K562 (cell line): ENCODE measurements at regions not wholly inside any gene's neighbourhood (a gene's known extent, or its start where the extent isn't known, plus 50 kb on each side); places are given as distances from the start of the nearest gene placed in this dataset.

ENCODE experiments used
- BMI1 ChIP-seq: fragments of 150-350 bp; IDR thresholded peaks from 2 replicates; pipeline ENCODE4 v1.6.1; 2014; ENCODE audit warnings: low read length
- CREM ChIP-seq: IDR thresholded peaks from 2 replicates; pipeline ENCODE4 v1.6.1; 2014; ENCODE audit warnings: antibody characterized with exemption, low read depth
- GABPA ChIP-seq: fragments of 200-800 bp; sonication (Bioruptor generic); conservative IDR thresholded peaks from 2 replicates; pipeline ENCODE4 v1.6.1; 2016; ENCODE audit warnings: low read depth, missing genetic modification characterization, missing compliant biosample characterization
- GABPB2 ChIP-seq: fragments of 250-450 bp; sonication (Bioruptor Pico); conservative IDR thresholded peaks from 2 replicates; pipeline ENCODE4 v1.5.1; 2021; ENCODE audit warnings: mild to moderate bottlenecking
- HNRNPK ChIP-seq: fragments of 200-400 bp; formaldehyde crosslinking; IDR thresholded peaks from one replicate; pipeline ENCODE4 v1.6.1; 2018; ENCODE audit warnings: mild to moderate bottlenecking, low read depth, low read length; ENCODE audit not compliant: poor library complexity, severe bottlenecking
- IFI16 ChIP-seq: fragments of 250-450 bp; sonication (Bioruptor Pico); IDR thresholded peaks from 2 replicates; pipeline ENCODE4 v2.1.2; 2022; ENCODE audit warnings: mild to moderate bottlenecking, inconsistent platforms
- JUNB ChIP-seq: fragments of 450-650 bp; formaldehyde crosslinking; conservative IDR thresholded peaks from 2 replicates; pipeline ENCODE4 v1.4.0; 2020; ENCODE audit warnings: mild to moderate bottlenecking
- KLF10 ChIP-seq: fragments of 250-450 bp; sonication (Bioruptor Pico); IDR thresholded peaks from 2 replicates; pipeline ENCODE4 v1.6.1; 2021; ENCODE audit warnings: matching md5 sums
- MCM5 ChIP-seq: fragments of 450-650 bp; IDR thresholded peaks from 2 replicates; pipeline ENCODE4 v1.6.1; 2016; ENCODE audit warnings: low read depth
- MYC ChIP-seq, 2 experiments: fragments of 250-450 bp in 1 of 2; sonication (Bioruptor Pico) in 1 of 2; IDR thresholded peaks; 2 replicates each; pipeline versions ENCODE4 v1.5.1 to v1.6.1; 2012 to 2021; ENCODE audit warnings: low read depth in 2 of 2, borderline replicate concordance in 1 of 2, improper control_type of control experiment in 1 of 2, low read length in 1 of 2, mild to moderate bottlenecking in 1 of 2, moderate library complexity in 1 of 2
- NFYB ChIP-seq: IDR thresholded peaks from 2 replicates; pipeline ENCODE4 v1.6.1; 2011; ENCODE audit warnings: mild to moderate bottlenecking, moderate library complexity; ENCODE audit not compliant: insufficient read length; ENCODE audit errors: extremely low read depth
- SMAD1 ChIP-seq: fragments of 150-350 bp; IDR thresholded peaks from 2 replicates; pipeline ENCODE4 v1.6.1; 2014; ENCODE audit warnings: low read length, low read depth; ENCODE audit not compliant: partially characterized antibody
- TAL1 ChIP-seq: fragments of 450-650 bp; IDR thresholded peaks from 2 replicates; pipeline ENCODE4 v1.6.1; 2016; ENCODE audit warnings: mild to moderate bottlenecking
- TEAD2 ChIP-seq: fragments of 450-650 bp; IDR thresholded peaks from 2 replicates; pipeline ENCODE4 v1.6.1; 2016; ENCODE audit warnings: missing genetic modification characterization, control low read depth, missing compliant biosample characterization
- U2AF2 ChIP-seq: fragments of 200-400 bp; formaldehyde crosslinking; optimal IDR thresholded peaks from 2 replicates; pipeline ENCODE3; 2017; ENCODE audit warnings: low read depth, mild to moderate bottlenecking, low read length
- ZBED1 ChIP-seq: IDR thresholded peaks from 2 replicates; pipeline ENCODE4 v1.6.1; 2014
- ZNF436 ChIP-seq: fragments of 250-450, 450-650 bp; sonication (Bioruptor Pico); formaldehyde crosslinking; IDR thresholded peaks from 2 replicates; pipeline ENCODE4 v1.7.0; 2020; ENCODE audit warnings: mild to moderate bottlenecking
- TF ChIP-seq, protein P1 (sequence below): sonication (generic); formaldehyde crosslinking; IDR thresholded peaks from 2 replicates; pipeline ENCODE4 v1.8.0; 2022; ENCODE audit warnings: missing genetic modification reagents, mild to moderate bottlenecking, borderline replicate concordance
- TF ChIP-seq, protein P2 (sequence below): sonication (generic); formaldehyde crosslinking; IDR thresholded peaks from 2 replicates; pipeline ENCODE4 v1.8.1; 2022; ENCODE audit warnings: missing genetic modification reagents
- TF ChIP-seq, protein P3 (sequence below): IDR thresholded peaks from 2 replicates; pipeline ENCODE4 v1.6.1; 2016; ENCODE audit warnings: missing genetic modification characterization, missing compliant biosample characterization
- TF ChIP-seq, protein P4 (sequence below): fragments of 450-650 bp; IDR thresholded peaks from 2 replicates; pipeline ENCODE4 v1.6.1; 2016
- TF ChIP-seq, protein P5 (sequence below): sonication (generic); formaldehyde crosslinking; IDR thresholded peaks from 2 replicates; pipeline ENCODE4 v1.8.1; 2023; ENCODE audit warnings: mild to moderate bottlenecking, missing genetic modification reagents, moderate library complexity

DNA sequence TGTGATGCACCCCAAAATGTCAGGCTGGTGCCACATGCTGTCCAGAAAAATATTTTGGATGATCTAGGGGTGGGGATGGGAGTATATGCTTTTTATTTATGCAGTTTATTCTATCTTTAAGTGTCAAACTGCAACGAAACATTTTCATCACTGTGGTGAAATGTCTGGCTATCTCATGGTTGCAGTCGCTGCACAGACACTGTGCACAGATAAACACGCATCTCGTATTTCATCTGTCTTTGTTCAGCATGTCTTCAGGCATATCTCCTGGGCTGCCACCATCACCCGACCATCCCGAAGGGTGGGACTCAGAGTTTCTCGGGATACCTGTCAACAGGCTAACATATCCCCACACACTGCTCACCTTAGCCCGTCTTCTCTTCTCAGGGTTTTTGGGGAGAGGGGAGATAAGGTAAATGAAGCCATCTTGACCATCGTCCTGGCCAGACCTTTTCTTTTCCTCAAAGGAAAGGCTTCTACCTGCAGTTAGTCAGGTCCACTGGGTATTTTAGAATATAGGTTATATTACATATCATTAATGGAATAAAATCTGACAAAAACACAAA is 80.7 kb upstream of the NABP1 start (continued):
- TF ChIP-seq, protein P1, sequence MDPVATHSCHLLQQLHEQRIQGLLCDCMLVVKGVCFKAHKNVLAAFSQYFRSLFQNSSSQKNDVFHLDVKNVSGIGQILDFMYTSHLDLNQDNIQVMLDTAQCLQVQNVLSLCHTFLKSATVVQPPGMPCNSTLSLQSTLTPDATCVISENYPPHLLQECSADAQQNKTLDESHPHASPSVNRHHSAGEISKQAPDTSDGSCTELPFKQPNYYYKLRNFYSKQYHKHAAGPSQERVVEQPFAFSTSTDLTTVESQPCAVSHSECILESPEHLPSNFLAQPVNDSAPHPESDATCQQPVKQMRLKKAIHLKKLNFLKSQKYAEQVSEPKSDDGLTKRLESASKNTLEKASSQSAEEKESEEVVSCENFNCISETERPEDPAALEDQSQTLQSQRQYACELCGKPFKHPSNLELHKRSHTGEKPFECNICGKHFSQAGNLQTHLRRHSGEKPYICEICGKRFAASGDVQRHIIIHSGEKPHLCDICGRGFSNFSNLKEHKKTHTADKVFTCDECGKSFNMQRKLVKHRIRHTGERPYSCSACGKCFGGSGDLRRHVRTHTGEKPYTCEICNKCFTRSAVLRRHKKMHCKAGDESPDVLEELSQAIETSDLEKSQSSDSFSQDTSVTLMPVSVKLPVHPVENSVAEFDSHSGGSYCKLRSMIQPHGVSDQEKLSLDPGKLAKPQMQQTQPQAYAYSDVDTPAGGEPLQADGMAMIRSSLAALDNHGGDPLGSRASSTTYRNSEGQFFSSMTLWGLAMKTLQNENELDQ, result no peak
- TF ChIP-seq MCM5 (no peak), IFI16 (no peak), BMI1 (no peak), ZNF436 (CRISPR knock-in tag) (no peak), GABPB2 (CRISPR knock-in tag) (no peak), CREM (peak; percentile 74), GABPA (no peak), SMAD1 (no peak), TAL1 (peak; percentile 99), JUNB (CRISPR knock-in tag) (no peak), ZBED1 (peak; percentile 93), MYC (IDR thresholded peaks at IDR 0.05; ENCODE audit: low read depth, low read length) (0 out of 2 replicates have a peak, but pooled peaks have one; percentile 49), MYC (CRISPR knock-in tag; IDR thresholded peaks at IDR 0.05; ENCODE audit: borderline replicate concordance, low read depth) (no peak), KLF10 (CRISPR knock-in tag) (no peak), TEAD2 (tag) (peak; percentile 12; the same call in 1 of the 2 replicates), U2AF2 (no peak), NFYB (no peak), HNRNPK (no peak)
- TF ChIP-seq, protein P2, sequence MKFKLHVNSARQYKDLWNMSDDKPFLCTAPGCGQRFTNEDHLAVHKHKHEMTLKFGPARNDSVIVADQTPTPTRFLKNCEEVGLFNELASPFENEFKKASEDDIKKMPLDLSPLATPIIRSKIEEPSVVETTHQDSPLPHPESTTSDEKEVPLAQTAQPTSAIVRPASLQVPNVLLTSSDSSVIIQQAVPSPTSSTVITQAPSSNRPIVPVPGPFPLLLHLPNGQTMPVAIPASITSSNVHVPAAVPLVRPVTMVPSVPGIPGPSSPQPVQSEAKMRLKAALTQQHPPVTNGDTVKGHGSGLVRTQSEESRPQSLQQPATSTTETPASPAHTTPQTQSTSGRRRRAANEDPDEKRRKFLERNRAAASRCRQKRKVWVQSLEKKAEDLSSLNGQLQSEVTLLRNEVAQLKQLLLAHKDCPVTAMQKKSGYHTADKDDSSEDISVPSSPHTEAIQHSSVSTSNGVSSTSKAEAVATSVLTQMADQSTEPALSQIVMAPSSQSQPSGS (CRISPR knock-in tag), result no peak
- TF ChIP-seq, protein P3, sequence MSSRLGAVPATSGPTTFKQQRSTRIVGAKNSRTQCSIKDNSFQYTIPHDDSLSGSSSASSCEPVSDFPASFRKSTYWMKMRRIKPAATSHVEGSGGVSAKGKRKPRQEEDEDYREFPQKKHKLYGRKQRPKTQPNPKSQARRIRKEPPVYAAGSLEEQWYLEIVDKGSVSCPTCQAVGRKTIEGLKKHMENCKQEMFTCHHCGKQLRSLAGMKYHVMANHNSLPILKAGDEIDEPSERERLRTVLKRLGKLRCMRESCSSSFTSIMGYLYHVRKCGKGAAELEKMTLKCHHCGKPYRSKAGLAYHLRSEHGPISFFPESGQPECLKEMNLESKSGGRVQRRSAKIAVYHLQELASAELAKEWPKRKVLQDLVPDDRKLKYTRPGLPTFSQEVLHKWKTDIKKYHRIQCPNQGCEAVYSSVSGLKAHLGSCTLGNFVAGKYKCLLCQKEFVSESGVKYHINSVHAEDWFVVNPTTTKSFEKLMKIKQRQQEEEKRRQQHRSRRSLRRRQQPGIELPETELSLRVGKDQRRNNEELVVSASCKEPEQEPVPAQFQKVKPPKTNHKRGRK (tag), result no peak
- TF ChIP-seq, protein P4, sequence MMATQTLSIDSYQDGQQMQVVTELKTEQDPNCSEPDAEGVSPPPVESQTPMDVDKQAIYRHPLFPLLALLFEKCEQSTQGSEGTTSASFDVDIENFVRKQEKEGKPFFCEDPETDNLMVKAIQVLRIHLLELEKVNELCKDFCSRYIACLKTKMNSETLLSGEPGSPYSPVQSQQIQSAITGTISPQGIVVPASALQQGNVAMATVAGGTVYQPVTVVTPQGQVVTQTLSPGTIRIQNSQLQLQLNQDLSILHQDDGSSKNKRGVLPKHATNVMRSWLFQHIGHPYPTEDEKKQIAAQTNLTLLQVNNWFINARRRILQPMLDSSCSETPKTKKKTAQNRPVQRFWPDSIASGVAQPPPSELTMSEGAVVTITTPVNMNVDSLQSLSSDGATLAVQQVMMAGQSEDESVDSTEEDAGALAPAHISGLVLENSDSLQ, result peak; percentile 78
- TF ChIP-seq, protein P5, sequence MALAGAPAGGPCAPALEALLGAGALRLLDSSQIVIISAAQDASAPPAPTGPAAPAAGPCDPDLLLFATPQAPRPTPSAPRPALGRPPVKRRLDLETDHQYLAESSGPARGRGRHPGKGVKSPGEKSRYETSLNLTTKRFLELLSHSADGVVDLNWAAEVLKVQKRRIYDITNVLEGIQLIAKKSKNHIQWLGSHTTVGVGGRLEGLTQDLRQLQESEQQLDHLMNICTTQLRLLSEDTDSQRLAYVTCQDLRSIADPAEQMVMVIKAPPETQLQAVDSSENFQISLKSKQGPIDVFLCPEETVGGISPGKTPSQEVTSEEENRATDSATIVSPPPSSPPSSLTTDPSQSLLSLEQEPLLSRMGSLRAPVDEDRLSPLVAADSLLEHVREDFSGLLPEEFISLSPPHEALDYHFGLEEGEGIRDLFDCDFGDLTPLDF (CRISPR knock-in tag), result no peak
